H1 (cell line): ENCODE measurements at regions not wholly inside any gene's neighbourhood (a gene's known extent, or its start where the extent isn't known, plus 50 kb on each side); places are given as distances from the start of the nearest gene placed in this dataset.

Source experiments
- CTCF ChIA-PET: fragments of 300-600 bp; sonication (Branson Sonifier 250); formaldehyde crosslinking; loops from one replicate; lab custom pipeline; 2021; ENCODE audit not compliant: partially characterized antibody; lab: Charles Lee
- POLR2A ChIA-PET: fragments of 300-600 bp; sonication (Branson Sonifier 250); formaldehyde crosslinking; loops from one replicate; lab custom pipeline; 2021; ENCODE audit warnings: inconsistent platforms; ENCODE audit not compliant: partially characterized antibody; lab: Charles Lee
- DNase-seq, 2 experiments: peaks; one replicate each; pipeline versions ENCODE4 v3.0.0 to v3.0.0-alpha.2; 2010 to 2022; ENCODE audit warnings: low spot score in 2 of 2, low read depth in 1 of 2, mixed read lengths in 1 of 2
- FAIRE-seq: peaks from 2 replicates; lab custom pipeline; 2011; peaks lifted over from hg19 to GRCh38; lab: Jason Lieb, UNC
- H2AFZ ChIP-seq: 2 replicates; pipeline ENCODE4 v1.8.1; 2012; ENCODE audit warnings: low read length, inconsistent platforms
- H2AK5ac ChIP-seq: 2 replicates; pipeline ENCODE4 v1.6.1; 2013; ENCODE audit warnings: low read depth, low read length
- H2BK120ac ChIP-seq: replicated peaks from 2 replicates; pipeline ENCODE3; 2013; ENCODE audit warnings: low read depth, low read length, inconsistent platforms
- H2BK12ac ChIP-seq: 2 replicates; pipeline ENCODE4 v1.6.1; 2013; ENCODE audit warnings: low read depth, low read length
- H2BK15ac ChIP-seq: 2 replicates; pipeline ENCODE4 v1.6.1; 2013; ENCODE audit warnings: low read length
- H2BK20ac ChIP-seq: 2 replicates; pipeline ENCODE4 v1.6.1; 2013; ENCODE audit warnings: low read length
- H2BK5ac ChIP-seq: 2 replicates; pipeline ENCODE4 v1.6.1; 2013; ENCODE audit warnings: low read depth, low read length
- H3K14ac ChIP-seq: 2 replicates; pipeline ENCODE4 v1.6.1; 2013; ENCODE audit warnings: inconsistent platforms; ENCODE audit not compliant: insufficient read length
- H3K18ac ChIP-seq: 2 replicates; pipeline ENCODE4 v1.6.1; 2013; ENCODE audit warnings: low read length; ENCODE audit errors: extremely low read depth
- H3K23ac ChIP-seq: 2 replicates; pipeline ENCODE4 v1.6.1; 2013; ENCODE audit warnings: inconsistent platforms; ENCODE audit not compliant: insufficient read length
- H3K23me2 ChIP-seq: 2 replicates; pipeline ENCODE4 v1.6.1; 2013; ENCODE audit warnings: low read depth, low read length
- H3K27ac ChIP-seq: 2 replicates; pipeline ENCODE4 v1.6.1; 2011; ENCODE audit warnings: low read depth, low read length, inconsistent platforms
- H3K27me3 ChIP-seq, 4 experiments: replicated peaks in 1 of 4; 1 replicate in 1 of 4; 2 replicates in 3 of 4; pipeline versions ENCODE4 v1.6.1 to v1.8.1; 2011 to 2013; ENCODE audit warnings: low read length in 3 of 4, mild to moderate bottlenecking in 3 of 4, inconsistent platforms in 2 of 4, mixed read lengths in 2 of 4, moderate library complexity in 1 of 4; ENCODE audit not compliant: control insufficient read depth in 3 of 4, insufficient read depth in 3 of 4; ENCODE audit errors: extremely low read depth in 1 of 4
- H3K36me3 ChIP-seq, 4 experiments: 2 replicates each; pipeline versions ENCODE4 v1.6.1 to v1.8.1; 2011 to 2013; ENCODE audit warnings: mild to moderate bottlenecking in 4 of 4, low read length in 3 of 4, moderate library complexity in 2 of 4, control low read depth in 1 of 4, inconsistent platforms in 1 of 4; ENCODE audit not compliant: insufficient read depth in 4 of 4, control insufficient read depth in 2 of 4
- H3K4ac ChIP-seq: replicated peaks from 2 replicates; pipeline ENCODE3; 2013; ENCODE audit warnings: low read length, low read depth, mixed read lengths, inconsistent platforms; ENCODE audit not compliant: insufficient read length
- H3K4me1 ChIP-seq, 4 experiments: replicated peaks in 1 of 4; 1 replicate in 1 of 4; 2 replicates in 3 of 4; pipeline versions ENCODE4 v1.6.1 to v1.8.1; 2011 to 2013; ENCODE audit warnings: low read length in 3 of 4, inconsistent platforms in 2 of 4, mixed read lengths in 1 of 4; ENCODE audit not compliant: insufficient read depth in 4 of 4, control insufficient read depth in 3 of 4
- H3K4me2 ChIP-seq, 2 experiments: 2 replicates each; pipeline versions ENCODE4 v1.6.1 to v1.8.1; 2011 to 2013; ENCODE audit warnings: low read depth in 2 of 2, low read length in 2 of 2, control low read depth in 1 of 2, inconsistent platforms in 1 of 2, mild to moderate bottlenecking in 1 of 2; ENCODE audit not compliant: insufficient read depth in 1 of 2
- H3K4me3 ChIP-seq, 4 experiments: fragments of 200-600, 300-600 bp in 1 of 4; sonication (generic), shearing (Covaris generic), sonication (Bioruptor Twin) in 1 of 4; 2 replicates each; pipeline versions ENCODE4 v1.5.1 to v1.8.1; 2011 to 2016; ENCODE audit warnings: low read length in 4 of 4, low read depth in 3 of 4, control low read depth in 2 of 4, inconsistent platforms in 2 of 4, mild to moderate bottlenecking in 2 of 4, mixed read lengths in 1 of 4, moderate library complexity in 1 of 4; ENCODE audit not compliant: insufficient read depth in 2 of 4; ENCODE audit errors: extremely low read depth in 1 of 4
- H3K56ac ChIP-seq: replicated peaks from 2 replicates; pipeline ENCODE3; 2013; ENCODE audit warnings: low read depth, mild to moderate bottlenecking, mixed read lengths, low read length, inconsistent platforms; ENCODE audit not compliant: insufficient read length
- H3K79me1 ChIP-seq: 2 replicates; pipeline ENCODE4 v1.6.1; 2013; ENCODE audit warnings: low read depth, low read length, control low read depth
- H3K79me2 ChIP-seq, 2 experiments: 2 replicates each; pipeline versions ENCODE4 v1.6.1 to v1.8.1; 2012 to 2013; ENCODE audit warnings: low read length in 2 of 2, mild to moderate bottlenecking in 2 of 2, inconsistent platforms in 1 of 2; ENCODE audit not compliant: insufficient read depth in 2 of 2, control insufficient read depth in 1 of 2
- H3K9ac ChIP-seq, 4 experiments: replicated peaks in 1 of 4; 1 replicate in 1 of 4; 2 replicates in 3 of 4; pipeline versions ENCODE4 v1.6.1 to v1.8.1; 2011 to 2013; ENCODE audit warnings: low read depth in 3 of 4, low read length in 3 of 4, control low read depth in 2 of 4, mild to moderate bottlenecking in 2 of 4, moderate library complexity in 2 of 4, inconsistent platforms in 1 of 4; ENCODE audit errors: extremely low read depth in 1 of 4
- H3K9me3 ChIP-seq, 2 experiments: 2 replicates each; pipeline versions ENCODE4 v1.6.1 to v1.8.1; 2012 to 2013; ENCODE audit warnings: mild to moderate bottlenecking in 2 of 2, moderate library complexity in 2 of 2, control low read depth in 1 of 2, inconsistent platforms in 1 of 2, low read depth in 1 of 2, low read length in 1 of 2, mixed read lengths in 1 of 2; ENCODE audit not compliant: insufficient read depth in 2 of 2
- H4K20me1 ChIP-seq, 2 experiments: replicated peaks in 1 of 2; 2 replicates each; pipeline versions ENCODE3 to v1.8.1; 2011 to 2013; ENCODE audit warnings: inconsistent platforms in 2 of 2, low read length in 2 of 2, mild to moderate bottlenecking in 1 of 2; ENCODE audit not compliant: insufficient read depth in 2 of 2, control insufficient read depth in 1 of 2
- H4K5ac ChIP-seq: 2 replicates; pipeline ENCODE4 v1.6.1; 2013; ENCODE audit warnings: low read length, low read depth, mixed read lengths, inconsistent platforms; ENCODE audit not compliant: insufficient read length
- H4K8ac ChIP-seq: 2 replicates; pipeline ENCODE4 v1.8.0; 2013; ENCODE audit warnings: mild to moderate bottlenecking, moderate library complexity, low read length, inconsistent platforms; ENCODE audit not compliant: insufficient read depth; ENCODE audit errors: extremely low read depth
- H4K91ac ChIP-seq: replicated peaks from 2 replicates; pipeline ENCODE3; 2013; ENCODE audit warnings: low read length, mixed read lengths, inconsistent platforms; ENCODE audit not compliant: insufficient read length
- CBX5 ChIP-seq: fragments of 300-800, 300-1000 bp; sonication (generic); IDR thresholded peaks from 2 replicates; pipeline ENCODE4 v1.7.1; 2016; ENCODE audit warnings: antibody characterized with exemption, low read length, low read depth
- CEBPB ChIP-seq: IDR thresholded peaks from 2 replicates; pipeline ENCODE4 v1.6.1; 2012; ENCODE audit warnings: low read depth, low read length
- HDAC6 ChIP-seq: IDR thresholded peaks from one replicate; pipeline ENCODE4 v1.7.1; 2012; ENCODE audit warnings: low read depth, mild to moderate bottlenecking, inconsistent platforms, low read length, moderate library complexity
- KDM5A ChIP-seq: fragments of 200-600 bp; IDR thresholded peaks from 2 replicates; pipeline ENCODE4 v1.7.1; 2012; ENCODE audit warnings: mild to moderate bottlenecking, low read length, inconsistent platforms, mixed read lengths
- RBBP5 ChIP-seq: IDR thresholded peaks from 2 replicates; pipeline ENCODE4 v1.7.1; 2012; ENCODE audit warnings: low read depth, mild to moderate bottlenecking, inconsistent platforms, low read length, moderate library complexity, borderline replicate concordance
- SP2 ChIP-seq: IDR thresholded peaks from 2 replicates; pipeline ENCODE4 v1.6.1; 2012; ENCODE audit warnings: mild to moderate bottlenecking, low read length, inconsistent platforms
- TBP ChIP-seq: IDR thresholded peaks from 2 replicates; pipeline ENCODE4 v1.6.1; 2011; ENCODE audit warnings: low read depth, low read length, improper control_type of control experiment
- WGBS, 2 experiments: shearing (Covaris generic) in 1 of 2; methylation state at CpG; one replicate each; pipeline versions ENCODE4 v1.1.6 to v1.1.7; 2013 to 2015; ENCODE audit warnings: low lambda C conversion rate in 2 of 2, mixed read lengths in 2 of 2, inconsistent platforms in 1 of 2, low coverage in 1 of 2, missing lambda C conversion rate in 1 of 2; ENCODE audit not compliant: insufficient replicate concordance in 2 of 2, insufficient coverage in 1 of 2, insufficient read length in 1 of 2; ENCODE audit errors: extremely low coverage in 1 of 2, missing lambda C conversion rate in 1 of 2; 5-methylcytosine and 5-hydroxymethylcytosine counted together

GRCh38 chr16:87192452-87193073 lies 124.6 kb downstream of the C16orf95 start:
- Histone ChIP-seq H2AFZ (no peak overlapping the region), H3K18ac (no peak overlapping the region), H2AK5ac (no peak overlapping the region), H3K27me3 (no peaks in the 10 kb centered on the region; a peak in 1 of 7 replicates), H3K4ac (no peak overlapping the region), H3K9me3 (peaks cover 0 to 6% of the 10 kb centered on the region in 2 experiments; a peak in 3 of 4 replicates), H3K9ac (no peak overlapping the region), H3K14ac (no peak overlapping the region), H3K56ac (no peak overlapping the region), H3K4me2 (no peak overlapping the region), H2BK12ac (no peak overlapping the region), H2BK5ac (no peak overlapping the region), H4K91ac (no peak overlapping the region), H2BK20ac (no peak overlapping the region), H3K4me1 (no peaks in the 10 kb centered on the region), H4K20me1 (peaks cover 0 to 6% of the 10 kb centered on the region in 2 experiments), H3K23ac (no peak overlapping the region), H3K36me3 (no peaks in the 10 kb centered on the region; a peak in 1 of 8 replicates), H3K79me1 (no peaks in the 10 kb centered on the region), H3K23me2 (peaks cover 5% of the 10 kb centered on the region; the same call in 1 of the 2 replicates), H3K79me2 (no peaks in the 10 kb centered on the region), H3K4me3 (no peak overlapping the region), H2BK15ac (no peak overlapping the region), H3K27ac (no peak overlapping the region), H4K8ac (no peak overlapping the region), H2BK120ac (no peak overlapping the region), H4K5ac (no peak overlapping the region)
- DNase-seq (no peak), FAIRE-seq (no peak)
- no peak for TF ChIP-seq HDAC6
- no peak for TF ChIP-seq CEBPB
- no peak for TF ChIP-seq KDM5A
- no peak for TF ChIP-seq CBX5
- no peak for TF ChIP-seq RBBP5
- TF ChIP-seq SP2 = no peak
- TF ChIP-seq TBP = no peak
- POLR2A ChIA-PET = no interaction called here
- WGBS, 2 experiments = 95% methylated on average over 16 of the region's 16 CpGs; no CpG with 5 or more reads in 1 of the 2 experiments
- CTCF ChIA-PET = interaction anchor here (1.0 to 4.2 kb wide), 3 partner anchors 9 to 86 kb away, joined by 3 to 23 read pairs (median 4); no protein-coding TSS in a partner anchor
